ENCODE measurements at regions not wholly inside any gene's neighbourhood (a gene's known extent, or its start where the extent isn't known, plus 50 kb on each side); places are given as distances from the start of the nearest gene placed in this dataset.

DNA sequence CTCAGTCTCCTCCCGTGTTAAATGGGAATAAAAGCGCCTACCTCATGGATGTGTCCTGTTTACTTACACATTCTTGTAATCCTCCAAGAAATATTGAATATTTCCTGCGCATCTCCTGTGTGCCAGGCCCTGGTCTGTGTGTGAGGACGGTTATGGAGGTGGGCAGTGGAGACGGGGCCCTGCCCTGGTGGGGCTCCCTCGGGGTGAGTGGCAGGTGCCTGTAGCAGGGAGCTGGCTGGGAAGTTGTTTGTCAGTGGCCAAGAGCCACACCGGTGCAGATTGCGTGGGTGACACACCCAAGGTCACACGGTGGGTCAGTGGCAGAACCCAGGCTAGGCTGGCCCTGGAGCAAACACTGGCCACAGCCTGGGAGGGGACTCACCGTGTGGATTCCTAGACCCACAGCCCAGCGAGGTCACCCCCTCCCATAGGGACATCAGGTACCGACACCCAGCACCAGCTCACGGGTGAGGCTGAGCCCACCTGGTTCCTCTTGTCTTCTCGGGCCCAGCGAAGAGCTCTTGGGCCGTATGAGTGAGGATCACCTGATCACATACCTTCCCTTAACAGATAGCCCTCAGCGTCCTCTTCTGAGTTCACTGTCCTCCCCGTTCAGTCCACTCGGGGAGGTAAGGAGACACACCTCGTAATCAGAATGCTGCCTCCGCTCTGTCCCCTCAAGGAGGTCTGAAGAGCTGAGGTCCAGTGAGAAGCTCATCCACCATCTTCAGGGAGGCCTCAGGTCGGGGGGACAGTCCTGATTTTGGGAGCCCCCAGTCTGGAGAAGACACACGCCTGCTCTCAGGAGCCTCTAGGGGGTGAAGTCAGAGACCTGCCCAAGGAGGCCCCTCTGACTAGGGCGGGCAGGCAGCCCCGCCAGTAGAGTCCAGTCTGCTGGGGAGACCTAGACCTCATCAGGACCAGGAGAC, 349.6 kb downstream of the MATN1 start:
- Histone ChIP-seq H4K20me1 (ENCODE audit: insufficient read depth) (no peaks in the 10 kb centered on the region), H3K36me3 (ENCODE audit: control insufficient read depth in 1 of 2, insufficient read depth in 2 of 2, low read length in 2 of 2) (no peaks in the 10 kb centered on the region), H3K27me3 (ENCODE audit: insufficient read depth, low read length) (no peaks in the 10 kb centered on the region), H3K27ac (ENCODE audit: low read depth, low read length) (no peak overlapping the region), H3K79me2 (ENCODE audit: insufficient read depth, low read length) (no peaks in the 10 kb centered on the region), H3K4me1 (ENCODE audit: control insufficient read depth in 1 of 2, insufficient read depth in 2 of 2, low read length in 2 of 2) (no peaks in the 10 kb centered on the region), H3K9me2 (ENCODE audit: insufficient read depth) (no peaks in the 10 kb centered on the region), H3K4me2 (ENCODE audit: low read length) (no peak overlapping the region), H3K9ac (ENCODE audit: low read length) (no peak overlapping the region), H2AFZ (ENCODE audit: low read depth, low read length, poor library complexity, severe bottlenecking) (no peak overlapping the region), H3K9me3 (ENCODE audit: control insufficient read depth in 1 of 2, insufficient read depth in 1 of 2, low read depth in 1 of 2, low read length in 2 of 2) (no peaks in the 10 kb centered on the region), H3K4me3 (replicated peaks in 1 of 2; ENCODE audit: low read depth in 1 of 2, low read length in 2 of 2) (no peak overlapping the region)
- DNase-seq (ENCODE audit: low read depth, low spot score) (no peak), ATAC-seq (no peak)
- ChIA-PET POLR2A (interaction anchor here (1.5 kb wide), 1 partner anchor 10 kb away, joined by 3 read pairs; no protein-coding TSS in a partner anchor), CTCF (no interaction called here), RAD21 (ENCODE audit: low non-redundant PET in 1 of 2, low total read pairs in 2 of 2, uncharacterized antibody in 2 of 2, unreplicated experiment in 2 of 2) (no interaction called here)
- BruUV-seq (replicated peaks), result no TSS peak
- intact Hi-C loops (cut with micrococcal nuclease), result no loop called here
- no peak for TF ChIP-seq POLR2AphosphoS5 (IDR thresholded peaks at IDR 0.05; ENCODE audit: low read depth, low read length)
- TF ChIP-seq EZH2phosphoT487 (IDR thresholded peaks at IDR 0.05; ENCODE audit: borderline replicate concordance), result no peak
- TF ChIP-seq, protein P1, sequence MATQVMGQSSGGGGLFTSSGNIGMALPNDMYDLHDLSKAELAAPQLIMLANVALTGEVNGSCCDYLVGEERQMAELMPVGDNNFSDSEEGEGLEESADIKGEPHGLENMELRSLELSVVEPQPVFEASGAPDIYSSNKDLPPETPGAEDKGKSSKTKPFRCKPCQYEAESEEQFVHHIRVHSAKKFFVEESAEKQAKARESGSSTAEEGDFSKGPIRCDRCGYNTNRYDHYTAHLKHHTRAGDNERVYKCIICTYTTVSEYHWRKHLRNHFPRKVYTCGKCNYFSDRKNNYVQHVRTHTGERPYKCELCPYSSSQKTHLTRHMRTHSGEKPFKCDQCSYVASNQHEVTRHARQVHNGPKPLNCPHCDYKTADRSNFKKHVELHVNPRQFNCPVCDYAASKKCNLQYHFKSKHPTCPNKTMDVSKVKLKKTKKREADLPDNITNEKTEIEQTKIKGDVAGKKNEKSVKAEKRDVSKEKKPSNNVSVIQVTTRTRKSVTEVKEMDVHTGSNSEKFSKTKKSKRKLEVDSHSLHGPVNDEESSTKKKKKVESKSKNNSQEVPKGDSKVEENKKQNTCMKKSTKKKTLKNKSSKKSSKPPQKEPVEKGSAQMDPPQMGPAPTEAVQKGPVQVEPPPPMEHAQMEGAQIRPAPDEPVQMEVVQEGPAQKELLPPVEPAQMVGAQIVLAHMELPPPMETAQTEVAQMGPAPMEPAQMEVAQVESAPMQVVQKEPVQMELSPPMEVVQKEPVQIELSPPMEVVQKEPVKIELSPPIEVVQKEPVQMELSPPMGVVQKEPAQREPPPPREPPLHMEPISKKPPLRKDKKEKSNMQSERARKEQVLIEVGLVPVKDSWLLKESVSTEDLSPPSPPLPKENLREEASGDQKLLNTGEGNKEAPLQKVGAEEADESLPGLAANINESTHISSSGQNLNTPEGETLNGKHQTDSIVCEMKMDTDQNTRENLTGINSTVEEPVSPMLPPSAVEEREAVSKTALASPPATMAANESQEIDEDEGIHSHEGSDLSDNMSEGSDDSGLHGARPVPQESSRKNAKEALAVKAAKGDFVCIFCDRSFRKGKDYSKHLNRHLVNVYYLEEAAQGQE (IDR thresholded peaks at IDR 0.05; ENCODE audit: low read depth), result no peak
- no peak for TF ChIP-seq ELF1 (IDR thresholded peaks at IDR 0.05; ENCODE audit: borderline replicate concordance, low read depth)
- TF ChIP-seq CEBPB (IDR thresholded peaks at IDR 0.05; ENCODE audit: low read depth), result no peak
- TF ChIP-seq, protein P2, sequence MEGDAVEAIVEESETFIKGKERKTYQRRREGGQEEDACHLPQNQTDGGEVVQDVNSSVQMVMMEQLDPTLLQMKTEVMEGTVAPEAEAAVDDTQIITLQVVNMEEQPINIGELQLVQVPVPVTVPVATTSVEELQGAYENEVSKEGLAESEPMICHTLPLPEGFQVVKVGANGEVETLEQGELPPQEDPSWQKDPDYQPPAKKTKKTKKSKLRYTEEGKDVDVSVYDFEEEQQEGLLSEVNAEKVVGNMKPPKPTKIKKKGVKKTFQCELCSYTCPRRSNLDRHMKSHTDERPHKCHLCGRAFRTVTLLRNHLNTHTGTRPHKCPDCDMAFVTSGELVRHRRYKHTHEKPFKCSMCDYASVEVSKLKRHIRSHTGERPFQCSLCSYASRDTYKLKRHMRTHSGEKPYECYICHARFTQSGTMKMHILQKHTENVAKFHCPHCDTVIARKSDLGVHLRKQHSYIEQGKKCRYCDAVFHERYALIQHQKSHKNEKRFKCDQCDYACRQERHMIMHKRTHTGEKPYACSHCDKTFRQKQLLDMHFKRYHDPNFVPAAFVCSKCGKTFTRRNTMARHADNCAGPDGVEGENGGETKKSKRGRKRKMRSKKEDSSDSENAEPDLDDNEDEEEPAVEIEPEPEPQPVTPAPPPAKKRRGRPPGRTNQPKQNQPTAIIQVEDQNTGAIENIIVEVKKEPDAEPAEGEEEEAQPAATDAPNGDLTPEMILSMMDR (IDR thresholded peaks at IDR 0.05 in 2 of 3, conservative IDR thresholded peaks at IDR 0.05 in 1 of 3; ENCODE audit: borderline replicate concordance in 1 of 3, insufficient read depth in 1 of 3, low read depth in 2 of 3, low read length in 2 of 3), result no peak
- TF ChIP-seq, protein P3, sequence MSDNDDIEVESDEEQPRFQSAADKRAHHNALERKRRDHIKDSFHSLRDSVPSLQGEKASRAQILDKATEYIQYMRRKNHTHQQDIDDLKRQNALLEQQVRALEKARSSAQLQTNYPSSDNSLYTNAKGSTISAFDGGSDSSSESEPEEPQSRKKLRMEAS (IDR thresholded peaks at IDR 0.05), result no peak
- no peak for TF ChIP-seq JUND (IDR thresholded peaks at IDR 0.05)
- TF ChIP-seq SIN3A (IDR thresholded peaks at IDR 0.05; ENCODE audit: low read depth), result no peak
- no peak for TF ChIP-seq ZNF274 (IDR thresholded peaks at IDR 0.05; ENCODE audit: low read depth, low read length)
- TF ChIP-seq, protein P4, sequence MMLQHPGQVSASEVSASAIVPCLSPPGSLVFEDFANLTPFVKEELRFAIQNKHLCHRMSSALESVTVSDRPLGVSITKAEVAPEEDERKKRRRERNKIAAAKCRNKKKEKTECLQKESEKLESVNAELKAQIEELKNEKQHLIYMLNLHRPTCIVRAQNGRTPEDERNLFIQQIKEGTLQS (IDR thresholded peaks at IDR 0.05), result no peak
- no peak for TF ChIP-seq SRF (IDR thresholded peaks at IDR 0.05; ENCODE audit: low read depth)

Measured in HCT116 (cell line).